IMR-90 (cell line): ENCODE measurements at regions not wholly inside any gene's neighbourhood (a gene's known extent, or its start where the extent isn't known, plus 50 kb on each side); places are given as distances from the start of the nearest gene placed in this dataset.

Experiments
- ATAC-seq: fragments of 200-7000 bp; cut with Tn5 transposase; 2 replicates; pipeline ENCODE4 v1.9.1; 2020; ENCODE audit warnings: low read depth, mild to moderate bottlenecking, moderate library complexity
- BruUV-seq: library from RNA; stranded (reverse); fragments of 400-500 nt; replicated peaks from 2 replicates; lab custom pipeline; 2021; lab: Mats Ljungman, UMichigan
- CTCF ChIA-PET: fragments of 300-600 bp; formaldehyde crosslinking; extraction: SDS; loops from one replicate; lab custom pipeline; 2021; ENCODE audit warnings: antibody characterized with exemption; lab: Yijun Ruan, JAX
- POLR2A ChIA-PET: fragments of 300-600 bp; sonication (Branson Sonifier 250); formaldehyde crosslinking; loops from one replicate; lab custom pipeline; 2022; ENCODE audit warnings: antibody characterized with exemption; ENCODE audit not compliant: unreplicated experiment; lab: Charles Lee
- DNase-seq: peaks from one replicate; pipeline ENCODE4 v3.0.0; 2013
- H2AFZ ChIP-seq: replicated peaks from 2 replicates; pipeline ENCODE3; 2013; ENCODE audit warnings: low read length, mild to moderate bottlenecking; ENCODE audit not compliant: poor library complexity
- H2AK5ac ChIP-seq: 2 replicates; pipeline ENCODE4 v1.6.1; 2013; ENCODE audit warnings: low read depth, low read length, inconsistent platforms
- H2AK9ac ChIP-seq: replicated peaks from 2 replicates; pipeline ENCODE3; 2013; ENCODE audit warnings: mild to moderate bottlenecking, low read depth, low read length, moderate library complexity; ENCODE audit not compliant: poor library complexity
- H2BK120ac ChIP-seq: 2 replicates; pipeline ENCODE4 v1.6.1; 2013; ENCODE audit warnings: low read depth, low read length, inconsistent platforms
- H2BK15ac ChIP-seq: 3 replicates; pipeline ENCODE4 v1.6.1; 2013; ENCODE audit warnings: low read depth, low read length, inconsistent platforms
- H2BK20ac ChIP-seq: 2 replicates; pipeline ENCODE4 v1.6.1; 2013; ENCODE audit warnings: low read depth, mild to moderate bottlenecking, inconsistent platforms, low read length, moderate library complexity
- H2BK5ac ChIP-seq: 2 replicates; pipeline ENCODE4 v1.6.1; 2013; ENCODE audit warnings: mild to moderate bottlenecking, low read depth, low read length, inconsistent platforms; ENCODE audit not compliant: poor library complexity, severe bottlenecking
- H3K14ac ChIP-seq: replicated peaks from 2 replicates; pipeline ENCODE4 v1.6.1; 2013; ENCODE audit warnings: low read depth, low read length, inconsistent platforms
- H3K18ac ChIP-seq: 2 replicates; pipeline ENCODE4 v1.6.1; 2013; ENCODE audit warnings: low read depth, low read length, control low read depth
- H3K23ac ChIP-seq: 2 replicates; pipeline ENCODE4 v1.6.1; 2013; ENCODE audit warnings: low read depth, low read length, inconsistent platforms
- H3K27ac ChIP-seq: 2 replicates; pipeline ENCODE4 v1.5.1; 2013; ENCODE audit warnings: mild to moderate bottlenecking, control low read depth, low read length; ENCODE audit not compliant: insufficient read depth
- H3K27me3 ChIP-seq: 2 replicates; pipeline ENCODE4 v1.6.1; 2013; ENCODE audit warnings: low read length; ENCODE audit not compliant: control insufficient read depth, insufficient read depth
- H3K36me3 ChIP-seq: 2 replicates; pipeline ENCODE4 v1.6.1; 2013; ENCODE audit warnings: low read length, mixed read lengths; ENCODE audit not compliant: control insufficient read depth, insufficient read depth
- H3K4ac ChIP-seq: 2 replicates; pipeline ENCODE4 v1.6.1; 2013; ENCODE audit warnings: low read depth, low read length, inconsistent platforms
- H3K4me1 ChIP-seq: 2 replicates; pipeline ENCODE4 v1.6.1; 2013; ENCODE audit warnings: low read length, mixed read lengths; ENCODE audit not compliant: control insufficient read depth, insufficient read depth
- H3K4me2 ChIP-seq: 2 replicates; pipeline ENCODE4 v1.6.1; 2013; ENCODE audit warnings: low read depth, mild to moderate bottlenecking, control low read depth, low read length, moderate library complexity
- H3K4me3 ChIP-seq: 2 replicates; pipeline ENCODE4 v1.5.1; 2013; ENCODE audit warnings: low read depth, mild to moderate bottlenecking, control low read depth, low read length, moderate library complexity; ENCODE audit not compliant: insufficient read depth
- H3K56ac ChIP-seq: 2 replicates; pipeline ENCODE4 v1.6.1; 2013; ENCODE audit warnings: low read length, inconsistent platforms; ENCODE audit not compliant: insufficient read depth; ENCODE audit errors: extremely low read depth
- H3K79me1 ChIP-seq, 2 experiments: 2 replicates each; pipeline ENCODE4 v1.6.1; 2013; ENCODE audit warnings: low read length in 2 of 2, inconsistent platforms in 1 of 2, low read depth in 1 of 2
- H3K9ac ChIP-seq: 2 replicates; pipeline ENCODE4 v1.6.1; 2013; ENCODE audit warnings: low read depth, low read length, control low read depth
- H3K9me1 ChIP-seq: 2 replicates; pipeline ENCODE4 v1.6.1; 2013; ENCODE audit warnings: low read length, inconsistent platforms; ENCODE audit not compliant: insufficient read depth
- H3K9me3 ChIP-seq: 2 replicates; pipeline ENCODE4 v1.6.1; 2013; ENCODE audit warnings: low read length; ENCODE audit not compliant: control insufficient read depth, insufficient read depth
- H4K20me1 ChIP-seq: 2 replicates; pipeline ENCODE4 v1.6.1; 2013; ENCODE audit warnings: low read length, inconsistent platforms; ENCODE audit not compliant: insufficient read depth
- H4K5ac ChIP-seq: 2 replicates; pipeline ENCODE4 v1.6.1; 2013; ENCODE audit warnings: mild to moderate bottlenecking, low read depth, low read length, control low read depth
- H4K8ac ChIP-seq, 2 experiments: 2 replicates each; pipeline ENCODE4 v1.6.1; 2013; ENCODE audit warnings: low read depth in 2 of 2, low read length in 2 of 2, control low read depth in 1 of 2, inconsistent platforms in 1 of 2
- H4K91ac ChIP-seq: 2 replicates; pipeline ENCODE4 v1.6.1; 2013; ENCODE audit warnings: low read depth, low read length, inconsistent platforms; ENCODE audit not compliant: insufficient read depth
- BHLHE40 ChIP-seq: fragments of 150-350 bp; IDR thresholded peaks from 2 replicates; pipeline ENCODE4 v1.6.1; 2016; ENCODE audit warnings: mild to moderate bottlenecking, low read depth, low read length
- CEBPB ChIP-seq: IDR thresholded peaks from 2 replicates; pipeline ENCODE4 v1.6.1; 2012; ENCODE audit warnings: low read depth, low read length, improper control_type of control experiment
- CHD1 ChIP-seq: IDR thresholded peaks from 2 replicates; pipeline ENCODE4 v1.6.1; 2012; ENCODE audit warnings: low read depth, low read length, improper control_type of control experiment
- CTCF ChIP-seq: conservative IDR thresholded peaks from 2 replicates; pipeline ENCODE4 v1.5.1; 2012; ENCODE audit warnings: mild to moderate bottlenecking, low read depth, low read length, improper control_type of control experiment
- ELK1 ChIP-seq: fragments of 150-350 bp; IDR thresholded peaks from 2 replicates; pipeline ENCODE4 v1.6.1; 2016; ENCODE audit warnings: low read depth, mild to moderate bottlenecking, low read length, moderate library complexity, borderline replicate concordance
- FOS ChIP-seq: fragments of 150-350 bp; IDR thresholded peaks from 2 replicates; pipeline ENCODE4 v1.6.1; 2016; ENCODE audit warnings: low read depth, low read length
- MAFK ChIP-seq: IDR thresholded peaks from 2 replicates; pipeline ENCODE4 v1.6.1; 2012; ENCODE audit warnings: low read depth, low read length, improper control_type of control experiment
- MAZ ChIP-seq: IDR thresholded peaks from 2 replicates; pipeline ENCODE4 v1.6.1; 2012; ENCODE audit warnings: low read depth, mild to moderate bottlenecking, low read length, improper control_type of control experiment, moderate library complexity, borderline replicate concordance
- MXI1 ChIP-seq: IDR thresholded peaks from 2 replicates; pipeline ENCODE4 v1.6.1; 2012; ENCODE audit warnings: low read depth, mild to moderate bottlenecking, low read length, moderate library complexity, borderline replicate concordance
- NFE2L2 ChIP-seq: fragments of 150-350 bp; IDR thresholded peaks from 2 replicates; pipeline ENCODE4 v1.6.1; 2016; ENCODE audit warnings: low read depth, mild to moderate bottlenecking, low read length
- POLR2A ChIP-seq: IDR thresholded peaks from 2 replicates; pipeline ENCODE4 v1.6.1; 2012; ENCODE audit warnings: mild to moderate bottlenecking, low read depth, low read length
- RAD21 ChIP-seq: IDR thresholded peaks from 2 replicates; pipeline ENCODE4 v1.6.1; 2012; ENCODE audit warnings: low read length, improper control_type of control experiment
- RCOR1 ChIP-seq: IDR thresholded peaks from 2 replicates; pipeline ENCODE4 v1.6.1; 2012; ENCODE audit warnings: mild to moderate bottlenecking, low read length, improper control_type of control experiment; ENCODE audit not compliant: insufficient replicate concordance
- RFX5 ChIP-seq: IDR thresholded peaks from 2 replicates; pipeline ENCODE4 v1.8.0; 2012; ENCODE audit warnings: low read depth, mild to moderate bottlenecking, low read length, moderate library complexity
- SMC3 ChIP-seq: fragments of 150-350 bp; IDR thresholded peaks from 2 replicates; pipeline ENCODE4 v1.6.1; 2016; ENCODE audit warnings: low read depth, mild to moderate bottlenecking, antibody characterized with exemption, low read length, moderate library complexity
- USF2 ChIP-seq: fragments of 150-350 bp; IDR thresholded peaks from 2 replicates; pipeline ENCODE4 v1.6.1; 2017; ENCODE audit warnings: mild to moderate bottlenecking, antibody characterized with exemption, low read length, low read depth
- whole genome bisulfite sequencing, 2 experiments: methylation state at CpG; one replicate each; pipeline versions ENCODE4 v1.1.5 to v1.1.7; 2013; ENCODE audit warnings: missing lambda C conversion rate in 2 of 2; ENCODE audit not compliant: insufficient read length in 1 of 2; ENCODE audit errors: extremely low coverage in 2 of 2; 5-methylcytosine and 5-hydroxymethylcytosine counted together
- dilution Hi-C: fragments of 300-500 bp; cut with HindIII; formaldehyde crosslinking; loops from one replicate; pipeline ENCODE4 v1.14.3; 2018; ENCODE audit warnings: low sequenced_read_pairs; ENCODE audit not compliant: unreplicated experiment
- in situ Hi-C: fragments of 300-500 bp; cut with MboI; formaldehyde crosslinking; loops from 3 replicates; pipeline ENCODE4 v1.14.3; 2019; ENCODE audit warnings: low sequenced_read_pairs, inconsistent platforms, mixed read lengths
- intact Hi-C: fragments of 100-400 bp; cut with micrococcal nuclease; formaldehyde crosslinking; loops from 2 replicates; pipeline ENCODE4 v1.10.0; 2022

GRCh38 chr5:179468696-179469095 lies 81.7 kb upstream of the RUFY1 start:
- WGBS, 2 experiments = no CpG with 5 or more reads among the region's 8 CpGs
- Histone ChIP-seq H3K9ac (no peak overlapping the region), H3K27ac (no peak overlapping the region), H2AFZ (no peak overlapping the region), H3K36me3 (no peaks in the 10 kb centered on the region), H2BK120ac (no peak overlapping the region), H4K5ac (no peak overlapping the region), H4K20me1 (no peaks in the 10 kb centered on the region), H3K4ac (no peak overlapping the region), H2AK5ac (no peak overlapping the region), H3K27me3 (no peaks in the 10 kb centered on the region), H3K9me1 (no peaks in the 10 kb centered on the region), H3K79me1 (no peaks in the 10 kb centered on the region), H3K14ac (no peak overlapping the region), H3K4me2 (no peak overlapping the region), H2AK9ac (no peak overlapping the region), H4K91ac (no peak overlapping the region), H3K9me3 (no peaks in the 10 kb centered on the region), H3K23ac (no peak overlapping the region), H4K8ac (no peak overlapping the region), H2BK20ac (no peak overlapping the region), H3K4me1 (no peaks in the 10 kb centered on the region), H2BK5ac (no peak overlapping the region), H3K18ac (no peak overlapping the region), H2BK15ac (no peak overlapping the region), H3K56ac (no peak overlapping the region), H3K4me3 (no peak overlapping the region)
- CTCF ChIA-PET = no interaction called here
- TF ChIP-seq BHLHE40 (no peak), FOS (no peak), RFX5 (no peak), CEBPB (no peak), MXI1 (no peak), CTCF (no peak), RCOR1 (no peak), USF2 (no peak), ELK1 (no peak), RAD21 (no peak), MAZ (no peak), CHD1 (no peak), SMC3 (no peak), NFE2L2 (no peak), MAFK (no peak), POLR2A (no peak)
- DNase-seq (no peak), ATAC-seq (no peak)
- BruUV-seq = no TSS peak
- intact Hi-C loops = no loop called here
- POLR2A ChIA-PET = no interaction called here
- dilution Hi-C loops = no loop called here
- in situ Hi-C loops = no loop called here
